GM20431 (cell line): ENCODE measurements at regions not wholly inside any gene's neighbourhood (a gene's known extent, or its start where the extent isn't known, plus 50 kb on each side); places are given as distances from the start of the nearest gene placed in this dataset.
"Not testable (repeated sequence)": the region's sequence is repeated elsewhere in the genome, so short reads cannot be mapped to it uniquely, and the experiment has no call there.

Experiments
- in situ Hi-C: fragments of 300-500 bp; cut with MseI, MboI; formaldehyde crosslinking; loops from one replicate; pipeline ENCODE4 v1.15.0; 2020; ENCODE audit warnings: low sequenced_read_pairs; ENCODE audit not compliant: unreplicated experiment

GRCh38 chr12:9380650-9381049 is 172.5 kb upstream of the PZP start:
- in situ Hi-C loops: no loop called here

GRCh38 chr12:9379023-9379742 is 171.0 kb upstream of the PZP start:
- in situ Hi-C loops: no loop called here

DNA sequence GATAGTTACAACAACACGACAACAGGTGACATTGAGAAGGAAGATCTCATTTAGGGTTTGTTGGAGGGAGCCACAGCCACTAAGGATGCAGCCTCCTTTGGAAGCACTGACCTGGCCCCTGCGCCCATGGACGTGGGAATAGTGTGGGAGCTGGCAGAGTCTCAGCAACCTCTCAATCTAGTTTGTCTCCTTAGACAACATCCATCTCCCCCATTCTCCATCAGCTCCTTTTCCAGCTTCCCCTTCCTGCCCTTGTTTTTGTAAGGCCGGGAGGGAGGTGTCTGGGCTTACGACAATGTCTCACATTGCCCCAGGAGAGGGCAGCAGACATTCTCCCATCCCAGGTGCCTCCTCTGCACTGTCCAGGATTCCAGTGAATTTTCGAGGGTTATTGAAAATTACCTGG is 170.2 kb upstream of the PZP start:
- in situ Hi-C loops: no loop called here

- in situ Hi-C loops: no loop called here
These were observed 164.0 kb upstream of the PZP start for GRCh38 chr12:9372202-9372601.

DNA sequence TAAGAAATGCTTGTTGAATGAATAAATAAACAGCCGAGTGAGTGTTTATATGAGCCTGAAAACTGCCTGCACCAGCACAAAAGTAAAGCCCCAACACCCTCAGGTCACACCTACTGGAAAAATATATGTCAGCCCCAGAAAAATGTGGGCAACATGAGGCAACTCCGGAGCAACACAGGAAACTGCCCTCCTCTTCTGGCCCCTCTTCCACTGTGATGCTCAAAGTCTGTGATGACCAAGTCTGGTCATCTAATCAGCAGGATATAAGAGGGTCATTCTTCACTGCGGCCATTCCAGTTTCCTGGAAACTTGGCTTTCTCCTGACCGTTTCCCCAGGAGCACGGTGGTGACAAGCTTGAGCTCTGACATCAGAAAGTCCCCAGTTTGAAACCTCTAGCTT is 159.6 kb upstream of the PZP start:
- in situ Hi-C loops: no loop called here

DNA sequence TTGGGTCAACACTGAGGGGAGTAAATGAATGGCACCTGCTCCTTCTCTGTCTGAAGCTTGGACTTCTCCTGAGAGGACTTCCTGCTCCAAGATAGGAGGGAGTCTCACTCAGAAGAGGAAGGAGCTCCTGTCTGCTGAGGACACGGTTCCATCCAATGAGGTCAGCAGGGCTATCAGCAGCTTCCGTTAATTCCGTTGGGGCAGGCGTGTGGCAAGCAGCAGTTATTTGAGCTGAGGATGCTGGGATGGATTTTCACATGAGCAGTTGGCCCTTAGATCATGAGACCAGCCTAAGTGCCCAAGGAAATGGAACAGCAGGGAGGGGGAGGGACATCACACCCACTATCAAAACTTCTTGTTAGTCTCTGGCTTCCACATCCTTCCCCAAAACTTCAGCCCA is 159.0 kb upstream of the PZP start:
- in situ Hi-C loops: no loop called here

DNA sequence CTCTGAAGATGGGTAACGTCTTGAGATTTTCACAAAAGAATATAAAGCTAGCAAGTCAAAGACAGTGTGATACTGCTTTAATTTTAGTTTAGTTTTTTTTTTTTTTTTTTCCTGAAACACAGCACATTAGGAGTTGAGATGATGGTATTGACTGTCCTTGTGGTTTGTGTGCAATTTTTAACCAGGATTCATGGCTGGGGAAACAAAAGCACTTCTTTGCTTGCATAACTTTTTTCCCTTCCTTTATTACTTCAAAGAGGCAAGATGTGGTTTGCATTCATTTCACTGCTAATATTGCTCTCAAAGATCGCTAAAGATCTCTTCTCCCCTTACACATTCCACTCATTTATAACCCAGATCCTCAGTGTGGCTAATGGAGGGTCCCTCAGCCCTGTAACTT is 157.1 kb upstream of the PZP start:
- in situ Hi-C loops: no loop called here

DNA sequence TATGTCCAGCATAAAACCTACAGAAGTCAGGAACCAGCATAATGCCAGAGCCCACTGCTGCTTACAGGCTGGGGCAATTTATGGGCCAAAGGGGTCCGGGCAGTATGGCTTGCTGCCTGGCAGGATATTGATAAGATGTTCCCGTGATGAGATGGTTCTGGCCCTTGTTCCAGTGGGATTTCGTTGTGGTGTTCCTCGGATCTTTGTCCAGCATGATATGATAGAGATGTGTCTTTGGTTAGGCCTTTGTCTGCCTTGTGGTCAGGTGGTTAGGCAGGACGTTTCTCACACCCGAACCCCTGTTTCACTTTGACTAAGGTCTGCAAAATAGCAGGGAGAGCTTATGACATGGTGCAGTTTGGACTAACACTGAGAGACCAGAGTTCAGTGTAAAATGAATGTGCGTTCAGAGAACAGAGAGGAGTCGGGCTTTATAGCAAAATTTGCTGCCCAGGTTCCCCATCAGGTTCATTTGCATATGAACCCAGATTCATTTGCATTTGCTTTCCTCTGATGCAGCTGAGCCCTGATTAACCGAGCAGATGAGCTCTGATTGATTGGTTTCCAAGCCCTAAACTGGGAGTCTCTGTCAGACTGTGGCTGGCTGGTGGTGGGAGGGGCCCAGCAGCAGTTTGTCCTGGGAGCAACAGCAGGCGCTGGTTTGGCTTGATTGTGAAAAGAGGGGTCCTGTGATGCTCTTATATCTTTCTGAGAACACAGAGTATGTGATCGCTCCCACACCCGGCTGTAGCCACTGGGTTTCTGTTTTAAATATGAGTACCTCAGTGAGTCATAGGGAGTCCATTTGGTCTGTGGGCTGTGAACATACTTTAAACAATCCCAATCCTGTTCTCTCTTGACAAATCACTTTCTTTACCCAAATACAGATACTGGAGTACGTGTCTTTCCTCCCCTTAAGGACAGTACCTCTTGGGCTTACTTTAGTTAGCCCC is 156.3 kb upstream of the PZP start:
- in situ Hi-C loops: no loop called here

- in situ Hi-C loops: no loop called here
These were observed 154.9 kb upstream of the PZP start for GRCh38 chr12:9363145-9363544.

GRCh38 chr12:9361879-9362326 is 153.7 kb upstream of the PZP start:
- in situ Hi-C loops: no loop called here

- in situ Hi-C loops: not testable (repeated sequence)
These were observed 146.0 kb upstream of the PZP start for GRCh38 chr12:9354009-9354754.

- in situ Hi-C loops: no loop called here
These were observed 142.9 kb upstream of the PZP start for GRCh38 chr12:9351136-9351535.

GRCh38 chr12:9349888-9350885 is 142.0 kb upstream of the PZP start:
- in situ Hi-C loops: loop anchor here (25.0 kb wide), 1 partner anchor 262 kb away; the partner anchor contains the start of gene KLRB1

- in situ Hi-C loops: loop anchor here (25.0 kb wide), 1 partner anchor 263 kb away; the partner anchor contains the start of gene KLRB1
These were observed 140.8 kb upstream of the PZP start for GRCh38 chr12:9348906-9349518.

DNA sequence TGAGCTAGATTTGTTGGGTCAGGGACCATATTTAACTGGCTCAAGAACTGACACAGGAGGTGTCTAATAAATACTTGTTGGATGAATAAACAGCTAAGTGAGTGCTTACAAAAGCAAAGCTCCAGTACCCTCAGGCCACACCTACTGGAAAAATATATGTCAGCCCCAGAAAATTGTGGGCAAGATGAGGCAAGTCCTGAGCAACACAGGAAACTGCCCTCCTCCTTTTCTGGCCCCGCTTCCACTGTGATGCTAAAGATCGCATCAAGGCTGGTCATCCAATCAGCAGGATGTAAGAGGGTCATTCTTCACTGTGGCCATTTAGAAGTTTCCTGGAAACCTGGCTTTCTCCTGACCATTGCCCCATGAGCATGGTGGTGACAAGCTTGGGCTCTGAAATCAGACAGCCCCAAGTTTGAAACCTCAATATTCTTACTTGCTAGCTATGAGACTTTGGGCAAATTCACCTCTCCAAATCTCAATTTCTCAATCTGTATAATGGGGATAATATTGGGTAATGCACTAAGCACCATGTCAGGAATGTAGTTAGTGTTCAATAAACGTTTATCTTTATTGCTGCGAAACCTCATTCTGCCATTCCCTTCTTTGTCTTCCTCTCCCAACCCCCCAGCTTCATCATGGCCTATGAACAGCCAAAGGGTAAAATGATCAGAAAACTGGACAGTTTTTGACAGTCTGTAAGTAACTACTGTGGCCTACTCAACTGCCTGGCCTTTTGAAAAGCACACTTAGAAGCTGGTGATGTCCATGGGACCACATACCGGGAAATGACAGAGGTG is 139.3 kb upstream of the PZP start:
- in situ Hi-C loops: loop anchor here (25.0 kb wide), 1 partner anchor 265 kb away; the partner anchor contains the start of gene KLRB1

DNA sequence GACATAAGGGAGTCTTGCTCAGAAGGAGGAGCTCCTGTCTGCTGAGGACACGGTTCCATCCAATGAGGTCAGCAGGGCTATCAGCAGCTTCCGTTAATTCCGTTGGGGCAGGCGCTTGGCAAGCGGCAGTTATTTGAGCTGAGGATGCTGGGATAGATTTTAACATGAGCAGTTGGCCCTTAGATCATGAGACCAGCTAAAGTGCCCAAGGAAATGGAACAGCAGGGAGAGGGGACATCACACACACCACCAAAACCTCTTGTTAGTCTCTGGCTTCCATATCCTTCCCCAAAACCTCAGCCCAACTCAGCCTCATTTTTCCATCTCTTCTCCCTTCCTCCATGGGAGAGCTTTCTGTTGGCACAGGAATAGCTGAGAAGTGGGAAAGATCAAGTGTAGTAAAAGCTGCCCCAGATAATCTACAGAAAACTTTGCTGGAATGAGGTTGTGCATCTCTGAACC is 138.7 kb upstream of the PZP start:
- in situ Hi-C loops: loop anchor here (25.0 kb wide), 1 partner anchor 265 kb away; the partner anchor contains the start of gene KLRB1

DNA sequence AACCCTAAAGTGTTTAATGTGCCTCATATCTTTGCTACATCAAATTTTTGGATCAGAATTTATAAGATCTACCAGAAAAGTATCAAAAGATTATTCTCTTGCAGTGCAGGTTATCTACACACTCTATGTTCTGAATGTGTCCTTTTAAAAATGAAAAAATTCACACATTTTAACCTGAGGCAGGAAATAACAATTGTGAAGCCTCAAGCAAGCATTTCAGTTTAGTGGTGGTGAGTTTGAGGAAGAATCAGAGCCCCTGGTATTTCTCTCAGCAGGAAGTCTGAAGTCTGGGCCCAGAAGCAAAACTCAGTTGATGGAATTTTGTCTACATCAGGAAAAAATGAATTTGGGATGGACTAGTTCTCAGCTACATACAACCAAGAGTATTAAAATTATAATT is 137.0 kb upstream of the PZP start:
- in situ Hi-C loops: loop anchor here (25.0 kb wide), 1 partner anchor 267 kb away; the partner anchor contains the start of gene KLRB1

DNA sequence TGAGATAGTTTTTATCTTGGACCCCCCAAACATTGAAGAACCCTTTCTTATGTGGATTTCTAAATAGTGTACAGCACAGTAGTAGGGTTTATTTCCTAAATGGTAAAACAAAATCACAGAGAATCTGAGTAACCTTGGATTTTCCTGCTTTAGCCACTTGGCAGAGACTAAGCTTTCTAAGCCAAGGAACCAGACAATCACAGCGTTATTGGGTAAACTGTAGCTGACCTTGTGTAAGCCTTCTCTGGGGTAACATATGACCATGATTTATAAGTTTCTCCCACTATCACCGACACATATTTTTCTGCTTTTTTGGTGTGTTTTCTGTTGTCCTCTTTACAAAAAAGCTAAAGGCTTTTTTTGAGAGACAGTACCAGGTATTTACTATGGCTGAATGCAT is 136.3 kb upstream of the PZP start:
- in situ Hi-C loops: loop anchor here (25.0 kb wide), 1 partner anchor 268 kb away; the partner anchor contains the start of gene KLRB1
